ENCODE measurements at regions not wholly inside any gene's neighbourhood (a gene's known extent, or its start where the extent isn't known, plus 50 kb on each side); places are given as distances from the start of the nearest gene placed in this dataset.

DNA sequence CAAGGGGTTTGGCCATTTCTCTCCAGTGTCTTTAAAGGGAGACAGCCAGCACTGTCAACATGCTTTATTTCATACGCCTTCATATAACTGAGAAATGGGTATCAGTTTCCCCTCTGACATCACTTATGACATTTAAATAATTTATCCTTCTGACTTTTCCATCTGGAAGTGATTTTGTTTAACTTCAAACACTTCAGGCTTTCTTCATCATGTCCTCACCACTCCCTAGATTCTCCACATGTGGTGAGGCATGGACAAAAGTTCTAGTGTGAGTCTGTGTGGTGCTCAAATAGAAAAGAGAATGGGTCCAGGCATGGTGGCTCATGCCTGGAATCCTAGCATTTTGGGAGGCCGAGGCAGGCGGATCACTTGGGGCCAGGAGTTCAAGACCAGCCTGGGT, 158.6 kb downstream of the TXNL1 start:
- Histone ChIP-seq H3K27me3 (no peaks in the 10 kb centered on the region), H3K4me3 (no peak overlapping the region), H3K4me1 (replicated peaks in 1 of 2) (no peaks in the 10 kb centered on the region), H3K9me3 (replicated peaks in 1 of 3) (no peaks in the 10 kb centered on the region), H3K36me3 (replicated peaks in 1 of 2) (no peaks in the 10 kb centered on the region), H3K27ac (no peak overlapping the region)
- no peak for DNase-seq
- intact Hi-C loops (cut with DNase I): no loop called here
- TF ChIP-seq, protein P1, sequence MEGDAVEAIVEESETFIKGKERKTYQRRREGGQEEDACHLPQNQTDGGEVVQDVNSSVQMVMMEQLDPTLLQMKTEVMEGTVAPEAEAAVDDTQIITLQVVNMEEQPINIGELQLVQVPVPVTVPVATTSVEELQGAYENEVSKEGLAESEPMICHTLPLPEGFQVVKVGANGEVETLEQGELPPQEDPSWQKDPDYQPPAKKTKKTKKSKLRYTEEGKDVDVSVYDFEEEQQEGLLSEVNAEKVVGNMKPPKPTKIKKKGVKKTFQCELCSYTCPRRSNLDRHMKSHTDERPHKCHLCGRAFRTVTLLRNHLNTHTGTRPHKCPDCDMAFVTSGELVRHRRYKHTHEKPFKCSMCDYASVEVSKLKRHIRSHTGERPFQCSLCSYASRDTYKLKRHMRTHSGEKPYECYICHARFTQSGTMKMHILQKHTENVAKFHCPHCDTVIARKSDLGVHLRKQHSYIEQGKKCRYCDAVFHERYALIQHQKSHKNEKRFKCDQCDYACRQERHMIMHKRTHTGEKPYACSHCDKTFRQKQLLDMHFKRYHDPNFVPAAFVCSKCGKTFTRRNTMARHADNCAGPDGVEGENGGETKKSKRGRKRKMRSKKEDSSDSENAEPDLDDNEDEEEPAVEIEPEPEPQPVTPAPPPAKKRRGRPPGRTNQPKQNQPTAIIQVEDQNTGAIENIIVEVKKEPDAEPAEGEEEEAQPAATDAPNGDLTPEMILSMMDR (IDR thresholded peaks at IDR 0.05): no peak
- no peak for TF ChIP-seq POLR2A (IDR thresholded peaks at IDR 0.05)
- 76 to 89% (median 80%) methylated on average over 3 of the region's 3 CpGs for WGBS, 4 donors

DNA sequence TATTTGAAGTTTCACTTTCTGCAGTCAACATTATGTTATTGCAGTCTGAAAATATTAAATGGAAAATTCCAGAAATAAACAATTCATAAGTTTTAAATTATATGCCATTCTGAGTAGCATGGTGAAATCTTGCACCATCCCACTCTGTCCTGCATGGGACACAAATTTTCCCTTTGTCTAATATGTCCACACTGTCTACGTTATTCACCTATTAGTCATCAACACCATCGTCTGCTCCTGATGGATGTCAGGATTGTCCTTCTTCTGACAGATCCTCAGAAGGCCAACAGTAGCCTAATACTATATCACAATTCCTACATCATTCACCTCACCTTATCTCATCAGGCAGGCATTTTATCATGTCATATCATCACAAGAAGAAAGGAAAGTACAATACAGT, 163.1 kb downstream of the TXNL1 start:
- Histone ChIP-seq H3K9me3 (replicated peaks in 1 of 3) (no peaks in the 10 kb centered on the region), H3K4me1 (replicated peaks in 1 of 2) (no peaks in the 10 kb centered on the region), H3K27me3 (no peaks in the 10 kb centered on the region), H3K4me3 (no peak overlapping the region), H3K36me3 (replicated peaks in 1 of 2) (no peaks in the 10 kb centered on the region), H3K27ac (no peak overlapping the region)
- WGBS, 4 donors: 18 to 36% (median 30%) methylated on average over 2 of the region's 2 CpGs
- DNase-seq: no peak
- TF ChIP-seq, protein P1 (IDR thresholded peaks at IDR 0.05): no peak
- TF ChIP-seq POLR2A (IDR thresholded peaks at IDR 0.05): no peak
- intact Hi-C loops (cut with DNase I): no loop called here

DNA sequence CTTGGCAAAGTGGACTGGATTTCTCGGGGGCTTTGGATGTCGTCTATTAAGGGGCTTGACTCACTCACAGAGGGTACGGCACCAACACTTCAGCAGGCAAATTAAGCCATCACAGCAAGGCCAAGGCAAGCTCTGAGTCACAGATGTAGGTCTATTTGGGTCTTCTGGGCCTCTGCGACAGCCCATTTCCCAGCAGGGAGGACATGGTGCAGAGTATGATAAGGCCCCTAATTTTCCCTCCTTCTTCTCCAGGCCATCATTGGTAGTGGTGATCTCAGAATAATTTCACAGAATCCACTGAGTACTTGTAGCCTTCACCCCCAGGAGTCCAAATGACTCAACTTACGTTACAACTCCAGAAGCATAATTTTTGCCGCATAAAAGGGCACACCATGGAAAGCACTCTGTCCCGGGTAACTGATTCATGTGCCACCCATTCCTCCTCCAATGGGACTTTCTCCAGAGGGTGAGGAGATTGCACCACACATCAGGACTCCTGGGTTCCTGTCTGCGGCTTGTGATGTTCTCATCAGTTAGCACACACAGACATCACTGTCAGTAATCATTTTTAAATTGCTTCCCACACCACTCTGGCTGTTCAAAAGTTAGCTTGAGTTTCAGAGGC, 164.9 kb downstream of the TXNL1 start:
- Histone ChIP-seq H3K36me3 (replicated peaks in 1 of 2) (no peaks in the 10 kb centered on the region), H3K4me1 (replicated peaks in 1 of 2) (no peaks in the 10 kb centered on the region), H3K27ac (no peak overlapping the region), H3K4me3 (no peak overlapping the region), H3K9me3 (replicated peaks in 1 of 3) (no peaks in the 10 kb centered on the region), H3K27me3 (no peaks in the 10 kb centered on the region)
- whole genome bisulfite sequencing, 4 donors: 81 to 95% (median 86%) methylated on average over 7 to 8 of the region's 8 CpGs
- no peak for DNase-seq
- TF ChIP-seq, protein P1 (IDR thresholded peaks at IDR 0.05): no peak
- TF ChIP-seq POLR2A (IDR thresholded peaks at IDR 0.05): no peak
- intact Hi-C loops (cut with DNase I): no loop called here

DNA sequence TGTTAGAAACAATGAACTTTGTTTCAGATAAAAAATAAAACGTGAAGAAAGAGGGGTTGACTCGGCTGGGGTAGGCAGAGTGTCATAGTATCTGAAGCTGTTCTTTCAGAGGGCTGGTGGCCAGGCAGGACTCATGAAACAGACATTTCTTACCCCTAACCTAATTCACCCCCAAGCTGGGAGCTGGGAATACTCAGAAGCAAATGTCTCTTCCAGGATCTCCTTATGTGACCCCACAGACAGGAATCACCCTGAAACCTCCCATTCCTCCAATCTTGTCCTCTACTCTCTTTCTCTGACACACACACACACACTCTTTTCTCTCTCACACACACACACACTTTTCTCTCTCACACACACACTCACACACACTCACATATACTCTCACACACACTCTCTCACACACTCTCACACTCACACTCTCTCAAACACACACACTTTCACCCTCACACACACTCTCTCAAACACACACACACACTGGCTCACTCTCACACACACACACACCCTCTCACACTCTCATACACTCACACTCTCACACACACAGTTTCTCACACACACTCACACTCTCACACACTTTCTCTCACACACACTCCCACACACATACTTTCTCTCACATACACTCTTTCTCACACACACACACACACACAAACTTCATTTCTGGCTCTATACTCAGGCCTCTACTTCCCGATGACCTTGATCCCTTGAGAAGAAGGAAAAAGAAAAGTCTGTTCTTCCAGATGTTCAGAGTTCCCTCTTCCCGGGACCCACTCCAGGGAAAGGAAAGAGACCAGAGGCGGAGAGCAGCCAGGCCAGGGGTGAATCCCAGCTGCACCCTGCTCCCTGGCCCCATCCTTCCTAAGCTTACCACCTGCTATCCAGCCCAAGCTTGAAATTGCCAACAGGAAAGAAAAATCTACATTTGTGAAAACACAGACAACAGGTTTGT, 167.7 kb downstream of the TXNL1 start:
- H3K27ac ChIP-seq: no peak overlapping the region
- 54 to 68% (median 61%) methylated on average over 5 of the region's 5 CpGs for WGBS, 4 donors
- H3K9me3 ChIP-seq (replicated peaks in 1 of 3): no peaks in the 10 kb centered on the region
- TF ChIP-seq POLR2A (IDR thresholded peaks at IDR 0.05): no peak
- TF ChIP-seq, protein P1 (IDR thresholded peaks at IDR 0.05): no peak
- H3K36me3 ChIP-seq (replicated peaks in 1 of 2): no peaks in the 10 kb centered on the region
- no peaks in the 10 kb centered on the region for H3K4me1 ChIP-seq (replicated peaks in 1 of 2)
- DNase-seq: no peak
- intact Hi-C loops (cut with DNase I): no loop called here
- no peaks in the 10 kb centered on the region for H3K27me3 ChIP-seq
- H3K4me3 ChIP-seq: no peak overlapping the region
